Omental fat pad (tissue), 3 donors: ENCODE measurements at regions not wholly inside any gene's neighbourhood (a gene's known extent, or its start where the extent isn't known, plus 50 kb on each side); places are given as distances from the start of the nearest gene placed in this dataset.
"Not testable (repeated sequence)": the region's sequence is repeated elsewhere in the genome, so short reads cannot be mapped to it uniquely, and the experiment has no call there.

Experiments used
- ATAC-seq: fragments of 150-250 bp; one replicate; pipeline ENCODE4 v1.9.1; 2016; ENCODE audit warnings: mild to moderate bottlenecking, moderate library complexity; ENCODE audit not compliant: low FRiP score
- DNase-seq: peaks from one replicate; pipeline ENCODE4 v3.0.0-alpha.2; 2019; ENCODE audit warnings: low spot score
- TF ChIP-seq, protein P1 (sequence below), 3 donors: fragments of 450-650 bp; IDR thresholded peaks; one replicate each; pipeline ENCODE4 v1.5.1; 2016 to 2017; ENCODE audit warnings: antibody characterized with exemption in 3 of 3, mild to moderate bottlenecking in 3 of 3, moderate library complexity in 2 of 3

DNA sequence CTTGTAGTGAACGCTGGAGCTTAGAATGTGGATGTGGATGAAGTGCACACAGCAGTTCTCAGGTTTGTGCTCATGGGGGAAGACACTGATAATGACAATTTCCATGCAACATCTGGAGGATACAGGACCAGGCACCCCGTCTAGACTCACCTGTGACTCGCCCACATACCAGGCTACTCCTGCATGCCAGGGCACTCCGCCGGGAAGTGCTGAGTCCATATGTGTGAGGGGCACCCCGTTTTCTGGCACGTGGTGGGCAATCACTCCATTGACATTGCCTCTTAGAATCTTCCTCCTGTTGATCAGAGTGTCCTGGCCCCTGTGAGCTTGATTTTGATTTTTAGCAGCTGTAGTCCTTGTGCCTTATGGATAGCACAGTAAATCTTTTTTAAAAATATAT lies 90.9 kb upstream of the LRPAP1 start:
- ATAC-seq, result no peak
- TF ChIP-seq, protein P1, sequence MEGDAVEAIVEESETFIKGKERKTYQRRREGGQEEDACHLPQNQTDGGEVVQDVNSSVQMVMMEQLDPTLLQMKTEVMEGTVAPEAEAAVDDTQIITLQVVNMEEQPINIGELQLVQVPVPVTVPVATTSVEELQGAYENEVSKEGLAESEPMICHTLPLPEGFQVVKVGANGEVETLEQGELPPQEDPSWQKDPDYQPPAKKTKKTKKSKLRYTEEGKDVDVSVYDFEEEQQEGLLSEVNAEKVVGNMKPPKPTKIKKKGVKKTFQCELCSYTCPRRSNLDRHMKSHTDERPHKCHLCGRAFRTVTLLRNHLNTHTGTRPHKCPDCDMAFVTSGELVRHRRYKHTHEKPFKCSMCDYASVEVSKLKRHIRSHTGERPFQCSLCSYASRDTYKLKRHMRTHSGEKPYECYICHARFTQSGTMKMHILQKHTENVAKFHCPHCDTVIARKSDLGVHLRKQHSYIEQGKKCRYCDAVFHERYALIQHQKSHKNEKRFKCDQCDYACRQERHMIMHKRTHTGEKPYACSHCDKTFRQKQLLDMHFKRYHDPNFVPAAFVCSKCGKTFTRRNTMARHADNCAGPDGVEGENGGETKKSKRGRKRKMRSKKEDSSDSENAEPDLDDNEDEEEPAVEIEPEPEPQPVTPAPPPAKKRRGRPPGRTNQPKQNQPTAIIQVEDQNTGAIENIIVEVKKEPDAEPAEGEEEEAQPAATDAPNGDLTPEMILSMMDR (IDR thresholded peaks at IDR 0.05), result no peak
- no peak for DNase-seq

DNA sequence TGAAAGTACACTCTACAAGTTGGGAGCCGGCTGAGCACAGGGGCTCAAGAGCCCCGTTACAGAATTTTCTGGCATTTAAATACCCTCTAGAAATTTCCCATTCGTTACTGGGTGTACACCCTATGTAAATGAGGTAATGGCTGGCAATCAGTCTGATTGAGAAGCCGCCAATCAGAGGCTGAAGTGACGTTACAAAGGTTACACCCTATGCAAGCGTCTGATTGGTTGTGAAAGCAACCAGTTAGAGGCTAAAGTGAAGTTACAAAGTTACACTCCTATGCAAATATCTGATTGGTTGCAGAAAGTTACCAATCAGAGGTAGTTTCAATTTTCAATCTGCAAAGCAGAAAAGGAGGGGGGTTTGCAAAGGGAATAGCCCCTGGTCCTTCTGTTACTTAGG lies 88.1 kb upstream of the LRPAP1 start:
- ATAC-seq, DNase-seq: not testable (repeated sequence)

DNA sequence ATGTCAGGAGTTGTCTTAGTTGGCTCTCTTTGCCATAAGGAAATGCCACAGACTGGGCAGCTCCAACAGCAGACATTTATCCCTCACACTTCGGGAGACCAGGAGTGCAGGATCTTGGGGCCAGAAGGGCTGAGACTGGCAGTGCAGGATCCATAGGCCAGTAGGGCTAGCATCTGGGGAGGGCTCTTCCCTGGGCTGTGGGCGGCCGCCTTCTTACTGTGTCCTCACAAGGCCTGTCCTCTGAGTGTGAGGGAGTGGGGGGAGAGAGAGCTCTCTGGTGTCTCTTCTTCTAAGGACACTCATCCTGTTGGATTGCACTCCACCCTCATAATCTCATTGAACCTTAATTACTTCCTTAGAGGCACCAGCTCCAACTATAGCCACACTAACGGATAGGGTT lies 87.5 kb upstream of the LRPAP1 start:
- ATAC-seq, DNase-seq: not testable (repeated sequence)

DNA sequence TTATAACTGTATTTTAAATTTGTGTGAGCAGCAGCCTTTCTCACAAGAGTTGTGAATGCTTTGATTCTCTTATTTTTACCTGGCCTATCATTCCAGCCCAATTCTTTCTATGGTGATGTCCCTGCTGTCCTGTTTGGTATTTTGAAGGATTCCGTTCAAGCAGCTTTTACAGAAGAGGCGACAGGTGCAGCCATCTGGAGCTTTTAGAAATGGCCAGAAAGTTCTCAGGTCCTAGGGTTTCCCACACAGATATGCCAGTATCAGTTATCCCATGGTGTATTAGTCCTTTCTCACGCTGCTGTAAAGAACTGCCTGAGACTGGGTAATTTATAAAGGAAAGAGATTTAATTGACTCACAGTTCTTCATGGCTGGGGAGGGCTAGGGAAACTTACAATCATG lies 86.1 kb upstream of the LRPAP1 start:
- not testable (repeated sequence) for DNase-seq, ATAC-seq

DNA sequence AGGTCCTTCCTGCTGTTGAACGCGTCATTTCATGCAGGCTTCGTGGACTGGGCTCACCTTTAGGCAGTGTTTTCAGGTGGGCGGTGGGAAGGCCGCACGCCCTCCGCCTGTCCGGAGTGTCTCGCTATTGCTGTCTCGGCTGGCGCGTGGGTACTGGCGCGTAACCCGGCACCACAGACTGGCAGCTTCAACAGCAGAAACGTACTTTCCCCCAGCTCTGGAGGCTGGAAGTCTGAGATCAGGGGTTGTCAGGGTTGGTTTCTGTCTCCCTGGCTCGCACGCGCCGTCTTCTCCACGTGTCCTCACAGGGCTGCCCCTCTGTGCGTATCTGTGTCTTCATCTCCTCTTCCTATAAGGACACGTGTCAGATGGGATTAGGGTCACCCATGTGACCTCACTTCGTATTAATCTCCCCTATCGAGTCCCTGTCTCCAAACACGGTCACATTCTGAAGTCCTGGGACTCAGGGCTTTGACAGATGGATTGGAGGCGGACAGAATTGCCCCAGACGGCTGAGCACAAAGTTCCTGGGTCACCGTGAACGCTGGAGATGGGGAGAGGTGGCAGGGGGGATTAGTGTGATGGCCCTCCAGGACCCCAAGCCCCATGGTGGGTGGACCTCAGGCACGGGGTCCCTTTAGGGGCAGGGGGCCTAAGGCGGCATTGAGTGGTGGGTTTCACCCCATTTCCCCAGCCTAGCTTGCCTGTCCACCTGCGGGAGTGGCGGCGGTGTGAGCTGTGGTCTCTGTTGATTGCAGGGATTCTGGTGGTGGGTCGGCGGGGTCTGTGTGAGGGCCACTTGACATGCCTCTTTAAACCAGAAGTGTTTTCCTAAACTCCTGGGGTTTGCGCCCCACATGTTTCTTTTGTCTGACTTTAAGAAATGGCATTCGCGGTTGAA lies 83.4 kb upstream of the LRPAP1 start:
- ATAC-seq (no peak), DNase-seq (no peak)
- TF ChIP-seq, protein P1 (IDR thresholded peaks at IDR 0.05), result no peak

DNA sequence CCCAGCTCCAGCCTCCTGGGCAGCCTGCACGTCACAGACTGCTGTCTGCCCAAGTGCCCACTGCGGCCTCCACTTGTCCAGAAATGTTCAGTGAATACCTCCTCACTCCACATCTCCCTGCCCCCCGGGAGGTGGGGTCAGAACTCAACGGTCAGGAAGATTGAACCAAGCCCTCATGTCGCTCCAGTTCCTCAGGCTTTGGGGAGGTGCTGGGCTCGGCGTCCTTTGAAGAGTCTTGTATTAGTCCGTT lies 82.4 kb upstream of the LRPAP1 start:
- DNase-seq (no peak), ATAC-seq (no peak)
- TF ChIP-seq, protein P1 (IDR thresholded peaks at IDR 0.05), result no peak

DNA sequence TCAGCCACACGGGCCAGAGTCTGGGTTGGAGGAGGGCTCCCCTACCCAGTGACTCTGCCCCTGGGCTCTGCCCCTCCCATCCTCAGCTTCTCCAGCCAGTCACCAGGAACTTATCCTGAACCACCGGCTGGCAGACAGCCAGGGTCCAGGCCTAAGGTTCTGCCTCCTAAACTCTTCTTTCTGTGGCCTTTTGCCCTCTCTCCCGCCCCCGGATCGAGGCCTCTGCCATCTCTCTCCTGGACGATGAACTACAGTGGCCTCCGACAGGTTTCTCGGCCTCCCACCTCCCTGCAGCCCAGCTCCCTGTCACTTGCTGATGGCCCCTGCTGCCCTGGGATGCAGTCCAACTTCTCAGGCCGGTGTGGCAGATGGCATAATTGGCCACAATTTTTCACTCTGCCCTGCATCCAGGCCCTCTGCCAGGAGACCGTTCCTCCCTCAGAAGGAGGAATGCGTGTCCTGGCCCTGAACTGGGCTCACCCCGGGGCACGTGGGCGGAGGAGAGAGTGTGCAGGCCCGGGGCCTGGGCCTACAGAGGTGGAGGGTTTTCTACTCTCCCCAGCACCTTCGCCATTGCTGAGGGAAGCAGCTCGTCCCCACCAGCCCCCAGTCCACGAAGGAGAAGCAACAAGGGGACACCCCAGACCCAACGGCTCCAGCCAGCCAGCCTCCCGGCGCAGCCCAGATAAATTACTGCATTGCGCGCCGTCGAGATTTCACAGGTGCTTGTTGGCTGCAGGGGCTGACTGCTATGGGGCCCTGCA lies 81.9 kb upstream of the LRPAP1 start:
- DNase-seq, result no peak
- ATAC-seq, result peak; percentile 73

DNA sequence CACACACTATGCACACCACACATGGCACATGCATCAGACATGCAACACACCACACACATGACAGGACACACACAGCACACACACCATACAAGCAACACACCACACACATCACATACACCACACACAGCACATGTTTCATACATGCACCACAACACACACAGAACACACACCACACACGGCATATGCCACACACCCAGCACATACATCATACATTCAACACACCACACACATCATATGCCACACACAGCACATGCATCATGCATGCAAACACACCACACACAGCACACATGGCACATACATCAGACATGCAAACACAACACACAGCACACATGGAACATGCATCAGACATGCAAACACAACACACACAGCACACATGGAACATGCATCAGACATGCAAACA lies 80.7 kb upstream of the LRPAP1 start:
- TF ChIP-seq, protein P1 (IDR thresholded peaks at IDR 0.05), result no peak
- no peak for DNase-seq
- ATAC-seq, result no peak

More for the DNA sequence above, 81.9 kb upstream of the LRPAP1 start:
- TF ChIP-seq, protein P1 (IDR thresholded peaks at IDR 0.05), result no peak
